Parathyroid adenoma (tissue), 2 donors: ENCODE measurements at regions not wholly inside any gene's neighbourhood (a gene's known extent, or its start where the extent isn't known, plus 50 kb on each side); places are given as distances from the start of the nearest gene placed in this dataset.

ENCODE experiments used
- H2AFZ ChIP-seq: fragments of 300-600 bp; sonication (generic); one replicate; pipeline ENCODE4 v1.7.0; 2017; ENCODE audit warnings: antibody characterized with exemption, mild to moderate bottlenecking
- H3K27ac ChIP-seq: fragments of 300-600 bp; sonication (generic); one replicate; pipeline ENCODE4 v1.7.0; 2017
- H3K27me3 ChIP-seq: fragments of 300-600 bp; sonication (generic); one replicate; pipeline ENCODE4 v1.7.0; 2017; ENCODE audit warnings: low read length; ENCODE audit not compliant: control insufficient read depth, insufficient read depth
- H3K36me3 ChIP-seq: fragments of 300-600 bp; sonication (generic); one replicate; pipeline ENCODE4 v1.7.0; 2017; ENCODE audit warnings: low read length; ENCODE audit not compliant: control insufficient read depth, insufficient read depth
- H3K4me1 ChIP-seq: fragments of 300-600 bp; sonication (generic); one replicate; pipeline ENCODE4 v1.7.0; 2017; ENCODE audit warnings: control low read depth
- H3K4me2 ChIP-seq: fragments of 300-600 bp; sonication (generic); one replicate; pipeline ENCODE4 v1.7.0; 2017; ENCODE audit warnings: low read length
- H3K4me3 ChIP-seq: fragments of 300-600 bp; sonication (generic); one replicate; pipeline ENCODE4 v1.7.0; 2017; ENCODE audit warnings: low read depth, low read length
- H3K79me2 ChIP-seq: fragments of 300-600 bp; sonication (generic); one replicate; pipeline ENCODE4 v1.7.0; 2017; ENCODE audit warnings: control low read depth
- H3K9ac ChIP-seq: fragments of 300-600 bp; sonication (generic); one replicate; pipeline ENCODE4 v1.7.0; 2017; ENCODE audit warnings: mild to moderate bottlenecking
- H3K9me3 ChIP-seq: fragments of 300-600 bp; sonication (generic); one replicate; pipeline ENCODE4 v1.7.0; 2017; ENCODE audit warnings: low read length; ENCODE audit not compliant: control insufficient read depth
- TF ChIP-seq, protein P1 (sequence below): fragments of 300-600 bp; sonication (generic); IDR thresholded peaks from one replicate; pipeline ENCODE4 v1.7.0; 2017; ENCODE audit warnings: antibody characterized with exemption, mild to moderate bottlenecking
- donor health status: primary hyperparathyroidism.

DNA sequence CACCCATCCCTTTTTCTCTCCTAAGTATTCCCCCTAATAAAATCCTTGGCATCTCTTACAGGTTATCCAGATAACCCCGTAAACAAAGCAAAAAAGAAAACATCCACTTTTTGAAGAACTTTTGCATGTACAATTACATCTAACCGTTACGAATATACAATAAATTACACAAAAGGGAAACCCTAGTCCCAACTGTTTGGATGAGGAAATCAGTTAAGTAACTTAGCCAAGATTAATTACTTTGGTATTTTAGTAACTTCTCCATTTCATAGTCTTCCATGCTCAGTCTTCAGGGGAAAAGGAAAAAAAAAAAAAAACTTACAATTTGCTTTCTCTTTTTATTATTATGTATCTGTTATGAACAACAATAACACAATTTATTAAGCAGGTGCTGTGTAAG is 212.9 kb downstream of the ACTL7B start:
- H3K4me3 ChIP-seq: no peak overlapping the region
- H3K4me2 ChIP-seq: no peak overlapping the region
- H3K79me2 ChIP-seq: no peaks in the 10 kb centered on the region
- H3K27ac ChIP-seq: no peak overlapping the region
- no peaks in the 10 kb centered on the region for H3K4me1 ChIP-seq
- TF ChIP-seq, protein P1, sequence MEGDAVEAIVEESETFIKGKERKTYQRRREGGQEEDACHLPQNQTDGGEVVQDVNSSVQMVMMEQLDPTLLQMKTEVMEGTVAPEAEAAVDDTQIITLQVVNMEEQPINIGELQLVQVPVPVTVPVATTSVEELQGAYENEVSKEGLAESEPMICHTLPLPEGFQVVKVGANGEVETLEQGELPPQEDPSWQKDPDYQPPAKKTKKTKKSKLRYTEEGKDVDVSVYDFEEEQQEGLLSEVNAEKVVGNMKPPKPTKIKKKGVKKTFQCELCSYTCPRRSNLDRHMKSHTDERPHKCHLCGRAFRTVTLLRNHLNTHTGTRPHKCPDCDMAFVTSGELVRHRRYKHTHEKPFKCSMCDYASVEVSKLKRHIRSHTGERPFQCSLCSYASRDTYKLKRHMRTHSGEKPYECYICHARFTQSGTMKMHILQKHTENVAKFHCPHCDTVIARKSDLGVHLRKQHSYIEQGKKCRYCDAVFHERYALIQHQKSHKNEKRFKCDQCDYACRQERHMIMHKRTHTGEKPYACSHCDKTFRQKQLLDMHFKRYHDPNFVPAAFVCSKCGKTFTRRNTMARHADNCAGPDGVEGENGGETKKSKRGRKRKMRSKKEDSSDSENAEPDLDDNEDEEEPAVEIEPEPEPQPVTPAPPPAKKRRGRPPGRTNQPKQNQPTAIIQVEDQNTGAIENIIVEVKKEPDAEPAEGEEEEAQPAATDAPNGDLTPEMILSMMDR: no peak
- H3K36me3 ChIP-seq: no peaks in the 10 kb centered on the region
- H3K9ac ChIP-seq: no peak overlapping the region
- H3K9me3 ChIP-seq: no peaks in the 10 kb centered on the region
- no peaks in the 10 kb centered on the region for H3K27me3 ChIP-seq
- no peak overlapping the region for H2AFZ ChIP-seq

DNA sequence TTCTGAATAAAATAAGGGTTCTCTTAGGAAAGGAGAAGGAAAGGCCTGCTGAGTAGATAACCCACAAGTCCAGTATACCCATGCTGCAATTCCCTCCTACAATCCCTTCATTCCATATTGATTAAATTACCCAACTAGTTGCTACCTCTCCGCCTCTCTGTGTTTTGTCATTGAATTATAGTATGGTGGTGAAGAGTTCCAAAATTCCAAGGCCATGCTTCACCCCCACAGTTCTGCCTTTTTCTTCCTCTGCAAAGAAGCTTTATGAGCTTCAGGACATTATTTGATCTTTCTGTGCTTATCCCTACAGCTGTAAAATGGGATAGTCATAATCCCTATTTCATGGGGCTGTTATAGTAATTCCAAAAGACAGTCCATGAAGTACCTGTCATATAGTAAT is 215.6 kb downstream of the ACTL7B start:
- Histone ChIP-seq H3K36me3 (no peaks in the 10 kb centered on the region), H3K4me1 (no peaks in the 10 kb centered on the region), H3K9ac (no peak overlapping the region), H3K4me3 (no peak overlapping the region), H3K27ac (no peak overlapping the region), H3K79me2 (no peaks in the 10 kb centered on the region), H2AFZ (no peak overlapping the region), H3K27me3 (no peaks in the 10 kb centered on the region), H3K9me3 (no peaks in the 10 kb centered on the region), H3K4me2 (no peak overlapping the region)
- TF ChIP-seq, protein P1: no peak

DNA sequence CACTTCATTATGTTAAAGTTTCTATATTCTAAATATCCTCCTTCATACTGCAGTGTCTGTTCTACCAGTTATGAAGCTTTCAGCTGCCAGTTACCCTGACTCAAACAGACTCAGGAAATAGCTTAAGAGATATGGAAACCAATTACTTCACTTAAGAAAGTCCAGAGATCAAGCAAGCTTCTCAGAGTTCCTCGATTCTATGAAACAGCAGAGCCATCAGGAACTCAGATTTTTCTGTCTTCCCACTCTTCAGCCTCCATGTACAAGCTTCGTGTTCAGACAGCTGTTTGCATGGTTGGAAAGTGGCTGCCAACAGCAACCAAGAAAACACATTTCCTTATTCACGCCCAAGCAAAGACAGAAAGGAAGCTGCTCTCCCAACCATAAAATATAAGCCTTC is 216.1 kb downstream of the ACTL7B start:
- no peaks in the 10 kb centered on the region for H3K27me3 ChIP-seq
- no peak overlapping the region for H3K9ac ChIP-seq
- no peaks in the 10 kb centered on the region for H3K9me3 ChIP-seq
- TF ChIP-seq, protein P1: no peak
- no peaks in the 10 kb centered on the region for H3K4me1 ChIP-seq
- no peaks in the 10 kb centered on the region for H3K79me2 ChIP-seq
- no peaks in the 10 kb centered on the region for H3K36me3 ChIP-seq
- no peak overlapping the region for H3K4me2 ChIP-seq
- no peak overlapping the region for H2AFZ ChIP-seq
- no peak overlapping the region for H3K27ac ChIP-seq
- no peak overlapping the region for H3K4me3 ChIP-seq

DNA sequence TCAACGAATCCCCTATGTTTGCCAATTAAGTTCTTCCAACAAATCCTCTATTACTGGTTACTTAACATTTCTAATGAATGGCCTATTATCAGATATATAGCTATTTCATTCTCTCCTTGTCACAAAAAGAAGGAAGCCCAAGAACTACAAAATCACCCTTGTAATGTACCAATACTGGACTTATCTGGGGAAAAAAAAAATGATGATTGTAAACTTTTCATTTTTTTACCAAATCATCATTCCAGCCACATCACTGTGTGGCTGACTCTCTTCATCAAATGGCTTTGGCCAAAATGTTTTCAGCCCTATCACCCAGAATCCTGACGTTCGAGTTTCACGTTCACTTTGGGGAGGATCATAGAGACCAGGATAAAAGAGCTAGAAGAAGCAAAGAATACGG is 216.7 kb downstream of the ACTL7B start:
- Histone ChIP-seq H3K27me3 (no peaks in the 10 kb centered on the region), H3K4me3 (no peak overlapping the region)
- TF ChIP-seq, protein P1: no peak

DNA sequence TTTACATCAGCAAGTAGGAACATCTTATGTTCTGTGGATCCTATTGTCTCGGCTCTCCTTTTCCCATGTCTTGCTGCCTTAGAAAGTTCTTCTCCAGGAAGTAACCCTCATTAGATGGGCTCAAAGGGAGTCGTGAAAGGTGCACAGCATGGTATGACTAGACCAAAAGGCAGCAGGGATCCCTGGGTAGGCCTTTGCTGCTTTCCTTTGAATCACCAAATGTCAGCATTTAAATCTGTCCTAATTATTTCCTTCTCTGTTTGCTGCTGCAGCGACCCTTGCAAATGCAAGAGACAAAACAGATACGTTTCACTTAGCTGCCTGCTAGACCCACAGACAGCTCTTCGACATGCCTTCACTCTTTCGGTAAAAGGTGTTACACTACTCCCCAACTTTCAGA is 218.4 kb downstream of the ACTL7B start:
- Histone ChIP-seq H3K4me1 (no peaks in the 10 kb centered on the region), H3K36me3 (no peaks in the 10 kb centered on the region), H3K79me2 (no peaks in the 10 kb centered on the region), H3K9ac (no peak overlapping the region), H3K4me3 (no peak overlapping the region), H2AFZ (no peak overlapping the region), H3K27me3 (no peaks in the 10 kb centered on the region), H3K27ac (no peak overlapping the region), H3K4me2 (no peak overlapping the region), H3K9me3 (no peaks in the 10 kb centered on the region)
- TF ChIP-seq, protein P1: no peak

More for the DNA sequence above, 216.7 kb downstream of the ACTL7B start:
- Histone ChIP-seq H3K4me1 (no peaks in the 10 kb centered on the region), H3K27ac (no peak overlapping the region), H2AFZ (no peak overlapping the region), H3K36me3 (no peaks in the 10 kb centered on the region), H3K9me3 (no peaks in the 10 kb centered on the region), H3K79me2 (no peaks in the 10 kb centered on the region), H3K9ac (no peak overlapping the region), H3K4me2 (no peak overlapping the region)
